Femur (tissue), 1 donor: ENCODE measurements at regions not wholly inside any gene's neighbourhood (a gene's known extent, or its start where the extent isn't known, plus 50 kb on each side); places are given as distances from the start of the nearest gene placed in this dataset.
"Not testable (repeated sequence)": the region's sequence is repeated elsewhere in the genome, so short reads cannot be mapped to it uniquely, and the experiment has no call there.

ENCODE experiments used
- DNase-seq: peaks from one replicate; pipeline ENCODE4 v3.0.0-alpha.2; 2017

GRCh38 chr4:27368781-27369180 is 508.1 kb downstream of the STIM2 start:
- no peak for DNase-seq

GRCh38 chr4:27381815-27382214 is 521.2 kb downstream of the STIM2 start:
- DNase-seq = no peak

DNA sequence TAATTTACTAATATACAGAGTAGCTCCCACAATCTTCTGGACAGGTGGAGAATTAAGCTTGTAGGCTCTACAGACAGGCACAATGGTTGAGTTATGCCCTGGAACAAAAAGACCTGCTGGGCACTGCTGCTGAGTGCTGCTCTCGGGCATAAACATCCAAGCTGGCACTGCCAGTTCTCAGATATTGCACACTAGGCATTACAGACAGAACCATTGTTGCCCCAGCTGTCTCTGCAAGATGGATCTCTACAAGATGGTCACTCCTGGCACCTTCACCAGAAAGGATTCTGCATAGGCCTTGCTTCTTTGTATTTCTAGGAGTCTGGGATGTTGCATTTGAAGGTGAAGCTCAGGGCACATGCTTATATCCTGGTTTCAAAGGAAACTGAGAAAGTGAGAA is 527.1 kb downstream of the STIM2 start:
- DNase-seq = no peak

DNA sequence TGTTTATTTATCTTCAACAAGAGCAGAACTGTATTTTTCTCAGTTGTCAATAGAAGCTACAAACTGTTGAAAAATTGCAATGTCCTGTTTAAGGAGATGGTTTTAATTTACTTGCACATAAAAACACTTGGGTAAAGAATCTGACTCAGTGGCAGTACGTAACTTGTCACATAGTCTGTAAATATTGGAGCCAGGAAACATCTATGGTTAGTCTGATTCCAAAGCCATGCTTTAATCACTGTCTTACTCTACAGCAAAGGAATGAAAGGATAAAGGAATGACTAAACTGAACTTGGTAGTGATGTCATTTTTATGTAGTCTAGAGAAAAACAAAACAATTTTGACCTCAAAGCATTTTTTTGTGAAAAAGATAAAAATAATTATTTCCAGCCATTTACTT is 537.2 kb downstream of the STIM2 start:
- no peak for DNase-seq

- peak; percentile 78 for DNase-seq
Observed at GRCh38 chr4:27398631-27399310, 538.1 kb downstream of the STIM2 start.

GRCh38 chr4:27407616-27408015 is 547.0 kb downstream of the STIM2 start:
- no peak for DNase-seq

DNA sequence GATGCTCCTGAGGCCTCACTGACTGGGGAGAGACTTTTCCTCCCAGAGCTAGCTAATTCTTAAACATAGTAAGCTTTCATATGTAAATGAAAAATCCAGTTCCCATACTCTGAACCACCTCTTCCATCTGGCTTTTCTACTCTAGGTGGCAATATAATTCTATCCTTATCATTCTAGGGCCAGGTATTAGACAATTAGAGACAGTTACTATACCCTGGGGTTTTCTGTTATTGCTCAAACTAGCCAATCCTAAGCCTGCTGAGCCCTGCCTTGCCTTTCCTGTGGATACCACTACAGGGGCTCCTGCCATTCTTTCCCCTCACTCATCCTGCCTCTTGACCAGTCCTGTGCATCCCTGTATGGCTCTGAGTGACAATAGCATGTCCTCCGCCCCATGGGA is 552.0 kb downstream of the STIM2 start:
- no peak for DNase-seq

DNA sequence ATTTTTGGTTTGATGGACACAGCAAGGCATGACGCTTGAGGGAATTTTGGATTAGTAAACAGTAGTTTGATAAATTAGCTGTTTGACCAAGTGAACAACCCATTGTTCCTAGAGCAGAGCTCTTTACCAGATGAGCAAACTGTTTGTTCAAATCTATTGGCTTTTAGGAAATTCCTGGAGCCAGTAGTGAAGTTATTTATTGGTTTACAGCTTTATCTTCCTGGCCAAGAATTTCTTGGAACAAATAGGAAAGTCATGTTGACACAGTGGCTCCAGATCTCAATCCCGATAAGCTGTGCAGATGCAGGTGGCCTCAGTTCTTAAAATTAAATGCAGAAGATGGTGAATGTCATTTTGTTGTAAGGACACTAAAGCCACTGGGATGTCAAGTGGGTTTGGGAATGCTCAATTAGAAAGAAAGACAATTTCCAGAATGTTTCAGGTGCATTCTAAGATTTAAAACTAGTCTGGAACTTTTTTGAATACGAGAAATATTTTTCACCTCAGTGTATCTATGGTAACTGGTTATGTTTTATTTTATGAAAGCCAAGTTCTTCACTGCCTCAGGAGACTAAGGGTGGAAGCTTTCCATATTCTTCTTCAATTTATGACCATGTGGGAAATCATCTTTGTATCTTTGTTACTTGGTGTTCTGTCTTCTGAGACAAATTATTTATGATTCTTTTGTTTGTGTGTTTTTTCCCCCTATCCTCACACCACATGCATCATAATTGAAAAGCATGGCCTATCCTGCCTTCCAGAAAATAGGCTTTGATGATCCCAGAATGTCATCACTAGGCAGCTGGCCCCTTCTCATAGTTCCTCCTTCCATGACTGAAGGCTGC is 554.5 kb downstream of the STIM2 start:
- DNase-seq = peak; percentile 48

GRCh38 chr4:27428661-27429060 is 568.0 kb downstream of the STIM2 start:
- DNase-seq = no peak

GRCh38 chr4:27429364-27429871 is 568.8 kb downstream of the STIM2 start:
- peak; percentile 74 for DNase-seq

- DNase-seq = no peak
Observed at GRCh38 chr4:27442146-27442545, 581.5 kb downstream of the STIM2 start.

GRCh38 chr4:27442661-27443060 is 582.0 kb downstream of the STIM2 start:
- DNase-seq = not testable (repeated sequence)

DNA sequence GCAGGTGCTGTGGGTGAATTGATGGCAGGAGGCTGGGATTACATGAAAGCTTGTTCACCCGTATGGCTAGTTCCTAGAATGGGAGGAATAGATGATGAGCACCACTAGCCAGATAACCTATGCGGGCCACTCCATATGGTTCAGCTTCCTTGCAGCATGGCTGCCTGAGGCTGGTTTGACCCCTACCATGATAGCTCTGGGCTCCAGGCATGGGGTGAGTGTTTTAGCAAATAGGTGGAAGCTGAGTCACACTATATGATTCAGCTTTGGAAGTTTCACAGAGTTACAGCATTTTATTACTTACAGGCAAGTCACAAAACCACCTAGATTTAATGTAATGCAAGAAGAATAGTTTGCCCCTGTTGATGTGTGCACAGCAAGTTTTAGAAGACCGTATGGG is 603.2 kb downstream of the STIM2 start:
- DNase-seq = no peak

- no peak for DNase-seq
Observed at GRCh38 chr4:27467351-27467750, 606.7 kb downstream of the STIM2 start.

DNA sequence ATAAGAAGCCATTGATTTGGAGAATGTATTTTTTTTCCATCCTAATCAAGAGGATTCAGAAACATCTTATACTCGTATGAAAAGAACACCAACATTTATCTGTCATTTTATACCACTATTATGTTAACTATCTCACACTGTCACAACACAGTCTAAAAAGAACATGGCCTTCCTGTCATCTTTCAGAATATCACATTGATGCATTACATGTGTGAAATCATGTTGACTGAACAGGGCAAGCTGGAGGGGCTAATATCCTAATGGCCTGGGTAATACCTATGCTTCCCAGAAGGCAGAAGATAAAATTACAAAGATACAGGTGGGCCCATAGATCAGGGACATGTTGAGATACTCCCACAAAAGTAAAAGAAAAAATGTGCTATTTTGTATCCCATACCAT is 611.7 kb downstream of the STIM2 start:
- DNase-seq = no peak

DNA sequence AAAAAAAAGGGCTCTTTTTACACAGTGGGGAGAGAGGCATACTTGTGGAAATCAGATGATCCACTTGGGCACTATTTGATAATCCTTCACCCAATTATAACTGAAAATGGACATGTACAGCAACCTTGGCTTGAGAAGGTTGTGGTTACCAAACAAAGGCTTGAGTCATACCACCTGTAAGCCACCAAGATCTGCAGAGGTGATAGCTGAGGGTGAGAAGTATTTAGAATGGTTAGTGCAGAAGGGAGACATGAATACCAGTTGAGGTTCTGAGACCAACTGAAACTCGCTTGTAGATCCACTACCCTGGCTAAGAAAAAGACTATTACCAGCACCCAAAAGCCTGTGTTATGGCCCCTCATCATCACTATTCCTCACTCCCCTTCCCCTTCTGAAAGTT is 614.0 kb downstream of the STIM2 start:
- DNase-seq = no peak

- DNase-seq = no peak
Observed at GRCh38 chr4:27484216-27484615, 623.6 kb downstream of the STIM2 start.

GRCh38 chr4:27490315-27490714 is 629.7 kb downstream of the STIM2 start:
- DNase-seq = no peak

- DNase-seq = no peak
Observed at GRCh38 chr4:27490766-27491165, 630.1 kb downstream of the STIM2 start.

GRCh38 chr4:27506401-27506800 is 645.8 kb downstream of the STIM2 start:
- DNase-seq = no peak

- no peak for DNase-seq
Observed at GRCh38 chr4:27514711-27515110, 654.1 kb downstream of the STIM2 start.

GRCh38 chr4:27515140-27515539 is 654.5 kb downstream of the STIM2 start:
- no peak for DNase-seq

GRCh38 chr4:27518876-27519275 is 658.2 kb downstream of the STIM2 start:
- DNase-seq = no peak

GRCh38 chr4:27524224-27524623 is 663.6 kb downstream of the STIM2 start:
- DNase-seq = no peak
